Smooth muscle cell (in vitro differentiated cells): ENCODE measurements at regions not wholly inside any gene's neighbourhood (a gene's known extent, or its start where the extent isn't known, plus 50 kb on each side); places are given as distances from the start of the nearest gene placed in this dataset.
"Not testable (repeated sequence)": the region's sequence is repeated elsewhere in the genome, so short reads cannot be mapped to it uniquely, and the experiment has no call there.

Experiments used
- DNase-seq: peaks from one replicate; lab custom pipeline; 2025; ENCODE audit not compliant: unreplicated experiment; lab: John Stamatoyannopoulos, UW
- H2AFZ ChIP-seq: fragments of 200-600 bp; sonication (generic); 2 replicates; pipeline ENCODE4 v1.6.0; 2016; ENCODE audit warnings: antibody characterized with exemption, low read depth, mild to moderate bottlenecking
- H3F3A ChIP-seq: fragments of 200-600 bp; sonication (generic); 2 replicates; pipeline ENCODE4 v1.6.0; 2017; ENCODE audit warnings: antibody characterized with exemption, low read depth
- H3K27ac ChIP-seq: fragments of 200-600 bp; sonication (generic); 2 replicates; pipeline ENCODE4 v1.5.1; 2016; ENCODE audit warnings: low read depth, mild to moderate bottlenecking
- H3K27me3 ChIP-seq: fragments of 200-600 bp; sonication (generic); 2 replicates; pipeline ENCODE4 v1.6.1; 2016; ENCODE audit warnings: low read depth, mild to moderate bottlenecking
- H3K36me3 ChIP-seq: fragments of 200-600 bp; sonication (generic); 2 replicates; pipeline ENCODE4 v1.5.1; 2016; ENCODE audit warnings: low read depth
- H3K4me1 ChIP-seq: fragments of 200-600 bp; sonication (generic); 2 replicates; pipeline ENCODE4 v1.5.1; 2016; ENCODE audit warnings: low read depth
- H3K4me2 ChIP-seq: fragments of 200-600 bp; sonication (generic); 2 replicates; pipeline ENCODE4 v1.6.0; 2016; ENCODE audit warnings: mild to moderate bottlenecking
- H3K4me3 ChIP-seq: fragments of 200-600 bp; sonication (generic); 2 replicates; pipeline ENCODE4 v1.5.1; 2016; ENCODE audit warnings: mild to moderate bottlenecking
- H3K79me2 ChIP-seq: fragments of 200-600 bp; sonication (generic); 2 replicates; pipeline ENCODE4 v1.6.0; 2016; ENCODE audit warnings: low read depth, mild to moderate bottlenecking
- H3K9ac ChIP-seq: fragments of 200-600 bp; sonication (generic); 2 replicates; pipeline ENCODE4 v1.6.0; 2016; ENCODE audit warnings: low read depth
- H3K9me3 ChIP-seq: fragments of 200-600 bp; sonication (generic); replicated peaks from 2 replicates; pipeline ENCODE4 v1.5.1; 2016; ENCODE audit warnings: low read depth
- H4K20me1 ChIP-seq: fragments of 200-600 bp; sonication (generic); 2 replicates; pipeline ENCODE4 v1.6.0; 2016; ENCODE audit warnings: low read depth
- WGBS: methylation state at CpG from one replicate; pipeline ENCODE4 v1.1.7; 2016; ENCODE audit warnings: low lambda C conversion rate; 5-methylcytosine and 5-hydroxymethylcytosine counted together
- TF ChIP-seq, protein P1 (sequence below): fragments of 200-600 bp; sonication (generic); IDR thresholded peaks from 2 replicates; pipeline ENCODE4 v1.5.1; 2017; ENCODE audit warnings: borderline replicate concordance, mild to moderate bottlenecking, antibody characterized with exemption; ENCODE audit not compliant: insufficient read depth, poor library complexity, severe bottlenecking

DNA sequence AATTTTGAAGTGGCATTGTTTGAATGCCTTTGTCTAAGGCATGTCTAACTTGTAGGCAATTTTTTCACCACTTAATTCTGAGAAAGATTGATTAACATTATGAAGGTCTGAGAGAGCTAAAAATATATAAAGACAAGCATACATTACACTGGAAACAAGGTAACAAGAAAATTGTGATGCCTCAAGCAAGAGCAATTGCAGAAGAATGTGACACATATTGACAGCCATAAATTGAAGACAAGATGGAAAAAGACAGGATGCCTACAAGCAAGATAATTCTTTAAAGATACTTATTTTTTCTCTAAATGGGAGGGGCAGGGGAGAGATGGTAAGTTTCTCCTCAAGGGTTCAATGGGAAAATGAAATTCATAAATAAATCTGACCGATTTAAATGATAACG is 103.1 kb upstream of the CYLC2 start:
- Histone ChIP-seq H3K27ac (no peak overlapping the region), H3K4me2 (no peak overlapping the region), H3K79me2 (no peaks in the 10 kb centered on the region), H2AFZ (no peak overlapping the region), H3K4me1 (no peaks in the 10 kb centered on the region), H4K20me1 (no peaks in the 10 kb centered on the region), H3F3A (no peaks in the 10 kb centered on the region), H3K36me3 (no peaks in the 10 kb centered on the region), H3K27me3 (no peaks in the 10 kb centered on the region), H3K9ac (no peak overlapping the region), H3K4me3 (no peak overlapping the region), H3K9me3 (no peaks in the 10 kb centered on the region)
- TF ChIP-seq, protein P1, sequence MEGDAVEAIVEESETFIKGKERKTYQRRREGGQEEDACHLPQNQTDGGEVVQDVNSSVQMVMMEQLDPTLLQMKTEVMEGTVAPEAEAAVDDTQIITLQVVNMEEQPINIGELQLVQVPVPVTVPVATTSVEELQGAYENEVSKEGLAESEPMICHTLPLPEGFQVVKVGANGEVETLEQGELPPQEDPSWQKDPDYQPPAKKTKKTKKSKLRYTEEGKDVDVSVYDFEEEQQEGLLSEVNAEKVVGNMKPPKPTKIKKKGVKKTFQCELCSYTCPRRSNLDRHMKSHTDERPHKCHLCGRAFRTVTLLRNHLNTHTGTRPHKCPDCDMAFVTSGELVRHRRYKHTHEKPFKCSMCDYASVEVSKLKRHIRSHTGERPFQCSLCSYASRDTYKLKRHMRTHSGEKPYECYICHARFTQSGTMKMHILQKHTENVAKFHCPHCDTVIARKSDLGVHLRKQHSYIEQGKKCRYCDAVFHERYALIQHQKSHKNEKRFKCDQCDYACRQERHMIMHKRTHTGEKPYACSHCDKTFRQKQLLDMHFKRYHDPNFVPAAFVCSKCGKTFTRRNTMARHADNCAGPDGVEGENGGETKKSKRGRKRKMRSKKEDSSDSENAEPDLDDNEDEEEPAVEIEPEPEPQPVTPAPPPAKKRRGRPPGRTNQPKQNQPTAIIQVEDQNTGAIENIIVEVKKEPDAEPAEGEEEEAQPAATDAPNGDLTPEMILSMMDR: no peak
- no peak for DNase-seq
- WGBS: 95% methylated on average over 2 of the region's 2 CpGs

DNA sequence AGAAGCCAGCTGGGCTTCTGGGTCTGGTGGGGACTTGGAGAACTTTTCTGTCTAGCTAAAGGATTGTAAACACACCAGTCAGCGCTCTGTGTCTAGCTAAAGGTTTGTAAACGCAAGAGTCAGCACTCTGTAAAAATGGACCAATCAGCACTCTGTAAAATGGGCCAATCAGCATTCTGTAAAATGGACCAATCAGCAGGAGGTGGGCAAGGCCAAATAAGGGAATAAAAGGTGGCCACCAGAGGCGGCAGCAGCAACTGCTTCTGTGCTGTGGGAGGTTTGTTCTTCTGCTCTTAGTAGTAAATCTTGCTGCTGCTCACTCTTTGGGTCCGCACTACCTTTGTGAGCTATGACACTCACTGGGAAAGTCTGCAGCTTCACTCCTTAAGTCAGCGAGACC is 106.4 kb upstream of the CYLC2 start:
- H3K9ac ChIP-seq, H3K4me3 ChIP-seq, H3K27ac ChIP-seq, H3K36me3 ChIP-seq, H3K9me3 ChIP-seq, H3F3A ChIP-seq, H2AFZ ChIP-seq, H3K79me2 ChIP-seq, H3K4me1 ChIP-seq, H4K20me1 ChIP-seq, H3K4me2 ChIP-seq, DNase-seq, H3K27me3 ChIP-seq: not testable (repeated sequence)
- WGBS: 86% methylated on average over 5 of the region's 5 CpGs

DNA sequence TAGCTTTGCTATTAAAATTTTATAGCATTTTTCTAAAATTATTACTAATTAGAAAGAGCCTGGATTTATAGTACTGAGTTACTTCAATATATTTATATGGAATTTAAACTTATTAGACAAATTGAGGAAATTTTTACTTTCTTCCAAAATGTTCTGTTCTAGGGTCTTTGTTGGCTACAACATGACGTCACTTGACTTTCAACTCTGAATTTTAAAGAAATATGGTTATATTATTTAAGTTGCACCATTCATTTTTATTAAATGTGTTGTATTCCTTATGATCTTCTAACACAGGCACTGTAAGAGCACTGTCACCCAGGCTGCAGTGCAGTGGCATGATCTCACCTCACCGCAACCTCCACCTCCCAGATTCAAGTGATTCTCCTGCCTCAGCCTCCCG is 119.4 kb upstream of the CYLC2 start:
- H3F3A ChIP-seq: no peaks in the 10 kb centered on the region
- no peak overlapping the region for H3K4me3 ChIP-seq
- TF ChIP-seq, protein P1: no peak
- DNase-seq: no peak
- no peaks in the 10 kb centered on the region for H3K9me3 ChIP-seq
- H3K79me2 ChIP-seq: no peaks in the 10 kb centered on the region
- no peak overlapping the region for H3K27ac ChIP-seq
- 93% methylated on average over 3 of the region's 3 CpGs for WGBS
- no peaks in the 10 kb centered on the region for H3K36me3 ChIP-seq
- H3K27me3 ChIP-seq: no peaks in the 10 kb centered on the region
- no peak overlapping the region for H2AFZ ChIP-seq
- H3K9ac ChIP-seq: no peak overlapping the region
- no peaks in the 10 kb centered on the region for H3K4me1 ChIP-seq
- H3K4me2 ChIP-seq: no peak overlapping the region
- H4K20me1 ChIP-seq: no peaks in the 10 kb centered on the region

DNA sequence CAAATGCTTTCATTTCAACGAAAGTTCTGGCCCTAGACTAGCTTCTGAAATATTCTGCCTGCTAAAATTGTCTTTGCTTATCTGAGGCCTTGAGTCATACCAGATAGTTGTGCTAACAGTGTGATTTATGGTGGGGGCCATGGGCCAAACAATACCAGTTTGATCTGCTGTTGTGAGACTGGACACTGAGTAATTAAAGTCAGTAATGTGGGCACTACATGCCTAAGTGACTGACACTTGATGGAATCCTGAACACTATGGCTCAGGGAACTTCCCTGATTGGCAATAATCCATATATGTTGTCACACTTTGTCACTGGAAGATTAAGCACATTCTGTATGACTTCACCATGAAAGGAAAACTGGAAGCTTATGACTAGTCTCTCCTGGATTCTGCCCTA is 127.6 kb upstream of the CYLC2 start:
- TF ChIP-seq, protein P1: no peak
- H3K4me2 ChIP-seq: peak overlapping the region; percentile 53
- no peaks in the 10 kb centered on the region for H4K20me1 ChIP-seq
- H3K27ac ChIP-seq: peak overlapping the region; percentile 40
- peaks cover 6% of the 10 kb centered on the region for H3K27me3 ChIP-seq
- no peak overlapping the region for H2AFZ ChIP-seq
- 17% methylated on average over 1 of the region's 1 CpG for WGBS
- DNase-seq: no peak
- no peak overlapping the region for H3K4me3 ChIP-seq
- no peaks in the 10 kb centered on the region for H3K79me2 ChIP-seq
- H3F3A ChIP-seq: no peaks in the 10 kb centered on the region
- H3K9me3 ChIP-seq: no peaks in the 10 kb centered on the region
- H3K4me1 ChIP-seq: no peaks in the 10 kb centered on the region
- no peaks in the 10 kb centered on the region for H3K36me3 ChIP-seq
- H3K9ac ChIP-seq: no peak overlapping the region
